Esophagus squamous epithelium (tissue), 5 donors: ENCODE measurements at regions not wholly inside any gene's neighbourhood (a gene's known extent, or its start where the extent isn't known, plus 50 kb on each side); places are given as distances from the start of the nearest gene placed in this dataset.
"Not testable (repeated sequence)": the region's sequence is repeated elsewhere in the genome, so short reads cannot be mapped to it uniquely, and the experiment has no call there.

Source experiments
- DNase-seq: peaks from one replicate; lab custom pipeline; 2025; lab: John Stamatoyannopoulos, UW
- H3K27ac ChIP-seq, 4 donors: fragments of 200-600 bp; sonication (generic); one replicate each; pipeline ENCODE4 v1.5.1; 2016 to 2019; ENCODE audit warnings: mild to moderate bottlenecking in 1 of 4
- H3K27me3 ChIP-seq, 4 donors: fragments of 200-600 bp; sonication (generic); 1 replicate in 3 of 4; 2 replicates in 1 of 4; pipeline versions ENCODE4 v1.5.1 to v1.6.0; 2017 to 2021; ENCODE audit warnings: antibody characterized with exemption in 1 of 4
- H3K36me3 ChIP-seq, 3 donors: fragments of 200-600 bp; sonication (generic); one replicate each; pipeline ENCODE4 v1.5.1; 2016 to 2019
- H3K4me1 ChIP-seq, 3 donors: fragments of 200-600 bp; sonication (generic); one replicate each; pipeline ENCODE4 v1.5.1; 2017 to 2019
- H3K4me3 ChIP-seq, 4 donors: fragments of 200-600 bp; sonication (generic); 1 replicate in 3 of 4; 2 replicates in 1 of 4; pipeline ENCODE4 v1.5.1; 2016 to 2019; ENCODE audit warnings: mild to moderate bottlenecking in 2 of 4, moderate library complexity in 1 of 4
- H3K9me3 ChIP-seq, 3 donors: fragments of 200-600 bp; sonication (generic); one replicate each; pipeline ENCODE4 v1.5.1; 2016 to 2019
- CTCF ChIP-seq, 6 experiments: fragments of 450-650 bp in 4 of 6; fragments of 200-600 bp in 2 of 6; sonication (generic) in 2 of 6; IDR thresholded peaks; one replicate each; pipeline ENCODE4 v1.5.1; 2016 to 2019; ENCODE audit warnings: antibody characterized with exemption in 6 of 6, mild to moderate bottlenecking in 4 of 6, moderate library complexity in 4 of 6
- POLR2A ChIP-seq, 4 donors: fragments of 450-650 bp; IDR thresholded peaks; one replicate each; pipeline ENCODE4 v1.6.1; 2017; ENCODE audit warnings: antibody characterized with exemption in 4 of 4, mild to moderate bottlenecking in 4 of 4, moderate library complexity in 3 of 4
- WGBS, 2 donors: methylation state at CpG; one replicate each; pipeline ENCODE4 v1.1.5; 2018; 5-methylcytosine and 5-hydroxymethylcytosine counted together
- intact Hi-C: fragments of 100-400 bp; cut with DNase I; formaldehyde crosslinking; loops from one replicate; pipeline ENCODE4 v1.15.0; 2022
- donor health status: DM: yes; HTN: yes; CAD: no.

- no peaks in the 10 kb centered on the region for H3K4me1 ChIP-seq
- H3K27ac ChIP-seq = no peak overlapping the region
- TF ChIP-seq POLR2A (IDR thresholded peaks at IDR 0.05) (no peak), CTCF (IDR thresholded peaks at IDR 0.05) (no peak)
- no peaks in the 10 kb centered on the region for H3K27me3 ChIP-seq
- DNase-seq = no peak
- intact Hi-C loops = no loop called here
- no peaks in the 10 kb centered on the region for H3K36me3 ChIP-seq
- no peaks in the 10 kb centered on the region for H3K9me3 ChIP-seq
- H3K4me3 ChIP-seq = no peak overlapping the region
- 34 to 45% methylated on average over 3 of the region's 3 CpGs for WGBS, 2 donors
These were observed 113.2 kb upstream of the VWC2 start for GRCh38 chr7:49660170-49660783.

- DNase-seq = no peak
- Histone ChIP-seq H3K4me3 (no peak overlapping the region), H3K4me1 (no peaks in the 10 kb centered on the region), H3K27me3 (no peaks in the 10 kb centered on the region), H3K36me3 (no peaks in the 10 kb centered on the region), H3K27ac (no peak overlapping the region), H3K9me3 (no peaks in the 10 kb centered on the region)
- intact Hi-C loops = no loop called here
- WGBS, 2 donors = 65 to 82% methylated on average over 6 to 14 of the region's 14 CpGs
- TF ChIP-seq CTCF (IDR thresholded peaks at IDR 0.05) = no peak
- TF ChIP-seq POLR2A (IDR thresholded peaks at IDR 0.05) = no peak
These were observed 112.5 kb upstream of the VWC2 start for GRCh38 chr7:49660976-49661375.

- intact Hi-C loops, DNase-seq, H3K27me3 ChIP-seq, H3K27ac ChIP-seq, H3K9me3 ChIP-seq, H3K36me3 ChIP-seq, H3K4me3 ChIP-seq: not testable (repeated sequence)
- peaks cover 0 to 26% (median 0%) of the 10 kb centered on the region in 3 donors for H3K4me1 ChIP-seq
- WGBS, 2 donors = 67% methylated on average over 3 of the region's 10 CpGs; no CpG with 5 or more reads in 1 of the 2 donors
These were observed 107.5 kb upstream of the VWC2 start for GRCh38 chr7:49665963-49666362.

GRCh38 chr7:49666764-49667163 lies 106.7 kb upstream of the VWC2 start:
- WGBS, 2 donors = 89 to 100% methylated on average over 1 of the region's 1 CpG
- no peaks in the 10 kb centered on the region for H3K9me3 ChIP-seq
- DNase-seq = no peak
- TF ChIP-seq CTCF (IDR thresholded peaks at IDR 0.05) (no peak), POLR2A (IDR thresholded peaks at IDR 0.05) (no peak)
- intact Hi-C loops = no loop called here
- H3K4me1 ChIP-seq = peaks cover 0 to 34% (median under 1%) of the 10 kb centered on the region in 3 donors
- no peaks in the 10 kb centered on the region for H3K36me3 ChIP-seq
- H3K4me3 ChIP-seq = no peak overlapping the region
- no peak overlapping the region for H3K27ac ChIP-seq
- no peaks in the 10 kb centered on the region for H3K27me3 ChIP-seq

DNA sequence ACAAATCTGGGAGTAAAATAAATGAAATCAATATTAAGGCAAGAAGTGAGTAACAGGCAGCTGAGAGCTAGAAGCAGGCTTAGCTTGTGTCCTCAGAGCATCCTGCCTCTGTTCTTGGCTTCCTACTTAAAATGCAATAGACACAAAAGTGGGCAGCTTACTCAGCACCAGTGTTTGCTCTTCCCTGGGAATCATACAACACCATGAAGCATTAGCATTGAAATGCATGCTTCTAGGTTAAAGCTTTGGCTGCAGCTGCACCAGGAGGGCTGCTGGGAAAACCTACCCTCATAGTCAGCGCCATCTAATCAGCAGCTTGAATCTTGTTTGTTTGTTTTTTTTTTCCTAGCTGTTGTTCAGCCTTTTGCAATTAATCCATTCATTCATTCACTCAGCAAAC lies 104.2 kb upstream of the VWC2 start:
- H3K9me3 ChIP-seq = no peaks in the 10 kb centered on the region
- intact Hi-C loops = no loop called here
- no peak for TF ChIP-seq CTCF (IDR thresholded peaks at IDR 0.05)
- no peak for TF ChIP-seq POLR2A (IDR thresholded peaks at IDR 0.05)
- no peaks in the 10 kb centered on the region for H3K27me3 ChIP-seq
- H3K27ac ChIP-seq = peak overlapping the region in 1 of 4 donors; percentile 77
- 10 to 50% methylated on average over 1 of the region's 1 CpG for WGBS, 2 donors
- peaks cover 0 to 42% (median 7%) of the 10 kb centered on the region in 3 donors for H3K4me1 ChIP-seq
- no peak overlapping the region for H3K4me3 ChIP-seq
- no peaks in the 10 kb centered on the region for H3K36me3 ChIP-seq
- no peak for DNase-seq
